ENCODE measurements at regions not wholly inside any gene's neighbourhood (a gene's known extent, or its start where the extent isn't known, plus 50 kb on each side); places are given as distances from the start of the nearest gene placed in this dataset.

- no peak overlapping the region for H3K4me3 ChIP-seq
- ATAC-seq, result no peak
- 58 to 88% (median 85%) methylated on average over 4 of the region's 4 CpGs for WGBS, 4 donors
- H3K9me3 ChIP-seq, result no peaks in the 10 kb centered on the region
- DNase-seq, result no peak
- no peak for TF ChIP-seq POLR2A (IDR thresholded peaks at IDR 0.05)
- TF ChIP-seq CTCF (IDR thresholded peaks at IDR 0.05), result no peak
- intact Hi-C loops (cut with DNase I), result no loop called here
- no peaks in the 10 kb centered on the region for H3K27me3 ChIP-seq
- H3K4me1 ChIP-seq, result no peaks in the 10 kb centered on the region
- no peaks in the 10 kb centered on the region for H3K36me3 ChIP-seq
- no peak overlapping the region for H3K27ac ChIP-seq
Measured at GRCh38 chr12:63018273-63018672, 83.3 kb upstream of the PPM1H start.

GRCh38 chr12:63013302-63013701 lies 78.4 kb upstream of the PPM1H start:
- Histone ChIP-seq H3K9me3 (no peaks in the 10 kb centered on the region), H3K27me3 (no peaks in the 10 kb centered on the region), H3K4me3 (no peak overlapping the region), H3K36me3 (no peaks in the 10 kb centered on the region), H3K27ac (no peak overlapping the region), H3K4me1 (no peaks in the 10 kb centered on the region)
- intact Hi-C loops (cut with DNase I), result no loop called here
- DNase-seq, result no peak
- no peak for TF ChIP-seq POLR2A (IDR thresholded peaks at IDR 0.05)
- WGBS, 4 donors, result 86 to 96% (median 92%) methylated on average over 3 of the region's 3 CpGs
- no peak for ATAC-seq

- no peak for TF ChIP-seq CTCF (IDR thresholded peaks at IDR 0.05)
- WGBS, 4 donors, result 84 to 92% (median 90%) methylated on average over 2 of the region's 2 CpGs
- no peaks in the 10 kb centered on the region for H3K27me3 ChIP-seq
- no peaks in the 10 kb centered on the region for H3K4me1 ChIP-seq
- intact Hi-C loops (cut with DNase I), result no loop called here
- no peak for DNase-seq
- no peak overlapping the region for H3K27ac ChIP-seq
- H3K4me3 ChIP-seq, result no peak overlapping the region
- H3K9me3 ChIP-seq, result no peaks in the 10 kb centered on the region
- H3K36me3 ChIP-seq, result no peaks in the 10 kb centered on the region
- ATAC-seq, result no peak
Measured at GRCh38 chr12:63010698-63011097, 75.7 kb upstream of the PPM1H start.

GRCh38 chr12:63008372-63008771 lies 73.4 kb upstream of the PPM1H start:
- no peak for DNase-seq
- 81 to 87% (median 84%) methylated on average over 4 of the region's 4 CpGs for WGBS, 4 donors
- no peak overlapping the region for H3K27ac ChIP-seq

More at GRCh38 chr12:63008372-63008771, 73.4 kb upstream of the PPM1H start:
- H3K36me3 ChIP-seq, result no peaks in the 10 kb centered on the region
- no peaks in the 10 kb centered on the region for H3K4me1 ChIP-seq
- H3K9me3 ChIP-seq, result no peaks in the 10 kb centered on the region
- intact Hi-C loops (cut with DNase I), result no loop called here
- no peaks in the 10 kb centered on the region for H3K27me3 ChIP-seq
- no peak for ATAC-seq
- no peak overlapping the region for H3K4me3 ChIP-seq
- no peak for TF ChIP-seq CTCF (IDR thresholded peaks at IDR 0.05)
- no peak for TF ChIP-seq POLR2A (IDR thresholded peaks at IDR 0.05)
